ENCODE measurements at regions not wholly inside any gene's neighbourhood (a gene's known extent, or its start where the extent isn't known, plus 50 kb on each side); places are given as distances from the start of the nearest gene placed in this dataset.

GRCh38 chr3:18656866-18657265, 231.7 kb upstream of the SATB1 start (continued):
- no peak for TF ChIP-seq PCBP2 (IDR thresholded peaks at IDR 0.05; ENCODE audit: low read depth, low read length, poor library complexity, severe bottlenecking)
- no peak for TF ChIP-seq ZNF395 (CRISPR knock-in tag; IDR thresholded peaks at IDR 0.05)
- no peak for TF ChIP-seq ZNF274 (IDR thresholded peaks at IDR 0.05; ENCODE audit: borderline replicate concordance, low read depth, low read length)
- TF ChIP-seq ZBTB2 (IDR thresholded peaks at IDR 0.05) = no peak
- no peak for TF ChIP-seq STAG1 (CRISPR knock-in tag; IDR thresholded peaks at IDR 0.05; ENCODE audit: borderline replicate concordance)
- TF ChIP-seq E2F6 (IDR thresholded peaks at IDR 0.05; ENCODE audit: borderline replicate concordance in 1 of 2, extremely low read depth in 1 of 2, insufficient read depth in 1 of 2, insufficient read length in 1 of 2, low read depth in 1 of 2, low read length in 1 of 2, poor library complexity in 1 of 2, severe bottlenecking in 1 of 2) = no peak
- no peak for TF ChIP-seq ZNF232 (CRISPR knock-in tag; IDR thresholded peaks at IDR 0.05)
- no peak for TF ChIP-seq OTX1 (CRISPR knock-in tag; IDR thresholded peaks at IDR 0.05)

Data from K562 (cell line).